ENCODE measurements at regions not wholly inside any gene's neighbourhood (a gene's known extent, or its start where the extent isn't known, plus 50 kb on each side); places are given as distances from the start of the nearest gene placed in this dataset.

GRCh38 chr4:31106419-31106818 lies 386.2 kb downstream of the PCDH7 start:
- DNase-seq (ENCODE audit: low read depth), result peak; percentile 26

- DNase-seq (ENCODE audit: low read depth), result peak; percentile 36
Measured at GRCh38 chr4:31107362-31107761, 387.2 kb downstream of the PCDH7 start.

GRCh38 chr4:31108762-31109161 lies 388.6 kb downstream of the PCDH7 start:
- no peak for DNase-seq (ENCODE audit: low read depth)

- no peak for DNase-seq (ENCODE audit: low read depth)
Measured at GRCh38 chr4:31111790-31112189, 391.6 kb downstream of the PCDH7 start.

GRCh38 chr4:31114816-31115215 lies 394.6 kb downstream of the PCDH7 start:
- DNase-seq (ENCODE audit: low read depth), result no peak

GRCh38 chr4:31124008-31124585 lies 403.9 kb downstream of the PCDH7 start:
- no peak for DNase-seq (ENCODE audit: low read depth)

GRCh38 chr4:31125061-31125460 lies 404.9 kb downstream of the PCDH7 start:
- no peak for DNase-seq (ENCODE audit: low read depth)

GRCh38 chr4:31125496-31125895 lies 405.3 kb downstream of the PCDH7 start:
- no peak for DNase-seq (ENCODE audit: low read depth)

GRCh38 chr4:31126881-31127398 lies 406.8 kb downstream of the PCDH7 start:
- DNase-seq (ENCODE audit: low read depth), result no peak

GRCh38 chr4:31130930-31131329 lies 410.8 kb downstream of the PCDH7 start:
- no peak for DNase-seq (ENCODE audit: low read depth)

- DNase-seq (ENCODE audit: low read depth), result no peak
Measured at GRCh38 chr4:31134720-31135119, 414.6 kb downstream of the PCDH7 start.

GRCh38 chr4:31139767-31140166 lies 419.6 kb downstream of the PCDH7 start:
- DNase-seq (ENCODE audit: low read depth), result no peak

GRCh38 chr4:31141095-31141831 lies 421.1 kb downstream of the PCDH7 start:
- no peak for DNase-seq (ENCODE audit: low read depth)

GRCh38 chr4:31141832-31142142 lies 421.6 kb downstream of the PCDH7 start:
- DNase-seq (ENCODE audit: low read depth), result no peak

GRCh38 chr4:31146366-31146765 lies 426.2 kb downstream of the PCDH7 start:
- no peak for DNase-seq (ENCODE audit: low read depth)

GRCh38 chr4:31148990-31149389 lies 428.8 kb downstream of the PCDH7 start:
- DNase-seq (ENCODE audit: low read depth), result no peak

GRCh38 chr4:31156221-31156620 lies 436.1 kb downstream of the PCDH7 start:
- no peak for DNase-seq (ENCODE audit: low read depth)

GRCh38 chr4:31160146-31160545 lies 440.0 kb downstream of the PCDH7 start:
- peak; percentile 0 for DNase-seq (ENCODE audit: low read depth)

- DNase-seq (ENCODE audit: low read depth), result peak; percentile 22
Measured at GRCh38 chr4:31169846-31170245, 449.7 kb downstream of the PCDH7 start.

- DNase-seq (ENCODE audit: low read depth), result no peak
Measured at GRCh38 chr4:31171362-31171761, 451.2 kb downstream of the PCDH7 start.

GRCh38 chr4:31175242-31175910 lies 455.2 kb downstream of the PCDH7 start:
- peak; percentile 59 for DNase-seq (ENCODE audit: low read depth)

GRCh38 chr4:31183256-31183655 lies 463.1 kb downstream of the PCDH7 start:
- no peak for DNase-seq (ENCODE audit: low read depth)

GRCh38 chr4:31185014-31185585 lies 464.9 kb downstream of the PCDH7 start:
- DNase-seq (ENCODE audit: low read depth), result no peak
